ENCODE measurements at regions not wholly inside any gene's neighbourhood (a gene's known extent, or its start where the extent isn't known, plus 50 kb on each side); places are given as distances from the start of the nearest gene placed in this dataset.

GRCh38 chr13:52975161-52975560, 53.5 kb upstream of the OLFM4 start:
- CTCF ChIA-PET: interaction anchor here (0.5 to 1.7 kb wide), 4 partner anchors 123 to 933 kb away, joined by 3 to 13 read pairs (median 3); no protein-coding TSS in a partner anchor

GRCh38 chr13:52974711-52975110, 53.9 kb upstream of the OLFM4 start:
- H3K27me3 ChIP-seq (ENCODE audit: insufficient read depth): no peaks in the 10 kb centered on the region
- POLR2A ChIA-PET: no interaction called here
- H3K9me3 ChIP-seq: no peaks in the 10 kb centered on the region
- no peak overlapping the region for H2AFZ ChIP-seq (ENCODE audit: low read depth)
- H3K9me2 ChIP-seq: no peaks in the 10 kb centered on the region
- no peaks in the 10 kb centered on the region for H3K4me1 ChIP-seq (ENCODE audit: control insufficient read depth in 1 of 2, insufficient read depth in 2 of 2, low read depth in 1 of 2, low read length in 1 of 2)
- no peaks in the 10 kb centered on the region for H3K36me3 ChIP-seq (replicated peaks in 1 of 2; ENCODE audit: control insufficient read depth in 1 of 2, insufficient read depth in 2 of 2, low read length in 1 of 2)
- no peak overlapping the region for H3K27ac ChIP-seq (ENCODE audit: low read depth in 2 of 2, low read length in 1 of 2)
- no peaks in the 10 kb centered on the region for H4K20me1 ChIP-seq (ENCODE audit: insufficient read depth)
- H3K79me2 ChIP-seq (ENCODE audit: insufficient read depth): no peaks in the 10 kb centered on the region
- no peak for DNase-seq
- H3K4me2 ChIP-seq: no peak overlapping the region
- no peak overlapping the region for H3K4me3 ChIP-seq (ENCODE audit: low read depth in 2 of 2, low read length in 1 of 2)
- no peaks in the 10 kb centered on the region for H3F3A ChIP-seq (replicated peaks; ENCODE audit: insufficient read depth)
- WGBS (ENCODE audit: low lambda C conversion rate): 60% methylated on average over 1 of the region's 4 CpGs
- CTCF ChIA-PET: interaction anchor here (1.0 to 1.7 kb wide), 3 partner anchors 122 to 177 kb away, joined by 3 to 13 read pairs (median 3); no protein-coding TSS in a partner anchor
- H3K9ac ChIP-seq: no peak overlapping the region
- TF ChIP-seq IRF3 (IDR thresholded peaks at IDR 0.05; ENCODE audit: low read depth, low read length) (no peak), NRF1 (IDR thresholded peaks at IDR 0.05; ENCODE audit: low read depth, low read length) (no peak), FOSL2 (IDR thresholded peaks at IDR 0.05; ENCODE audit: borderline replicate concordance, low read depth) (no peak), EZH2phosphoT487 (IDR thresholded peaks at IDR 0.05; ENCODE audit: borderline replicate concordance, low read depth) (no peak), USF1 (IDR thresholded peaks at IDR 0.05; ENCODE audit: borderline replicate concordance, low read depth) (no peak), RAD21 (IDR thresholded peaks at IDR 0.05; ENCODE audit: low read length) (no peak), SMC3 (IDR thresholded peaks at IDR 0.05; ENCODE audit: low read depth, low read length) (no peak), PBX3 (IDR thresholded peaks at IDR 0.05) (no peak), YY1 (IDR thresholded peaks at IDR 0.05; ENCODE audit: low read depth) (no peak), FOXJ3 (CRISPR knock-in tag; IDR thresholded peaks at IDR 0.05) (no peak), GATA2 (CRISPR knock-in tag; IDR thresholded peaks at IDR 0.05) (no peak), CHD2 (IDR thresholded peaks at IDR 0.05; ENCODE audit: low read length, partially characterized antibody) (no peak), GABPA (IDR thresholded peaks at IDR 0.05; ENCODE audit: low read depth) (no peak), TCF12 (IDR thresholded peaks at IDR 0.05) (no peak), FOXM1 (IDR thresholded peaks at IDR 0.05; ENCODE audit: low read depth) (no peak), ELF1 (IDR thresholded peaks at IDR 0.05) (no peak), JUND (IDR thresholded peaks at IDR 0.05) (no peak), MAX (IDR thresholded peaks at IDR 0.05; ENCODE audit: low read depth) (no peak), RXRA (IDR thresholded peaks at IDR 0.05; ENCODE audit: borderline replicate concordance, low read depth) (no peak)

More at GRCh38 chr13:52975161-52975560, 53.5 kb upstream of the OLFM4 start:
- H3K4me1 ChIP-seq (ENCODE audit: control insufficient read depth in 1 of 2, insufficient read depth in 2 of 2, low read depth in 1 of 2, low read length in 1 of 2): no peaks in the 10 kb centered on the region
- 60% methylated on average over 9 of the region's 9 CpGs for WGBS (ENCODE audit: low lambda C conversion rate)
- no peaks in the 10 kb centered on the region for H4K20me1 ChIP-seq (ENCODE audit: insufficient read depth)
- H3K27ac ChIP-seq (ENCODE audit: low read depth in 2 of 2, low read length in 1 of 2): no peak overlapping the region
- H2AFZ ChIP-seq (ENCODE audit: low read depth): no peak overlapping the region
- POLR2A ChIA-PET: no interaction called here
- DNase-seq: no peak
- no peak overlapping the region for H3K4me2 ChIP-seq
- H3K36me3 ChIP-seq (replicated peaks in 1 of 2; ENCODE audit: control insufficient read depth in 1 of 2, insufficient read depth in 2 of 2, low read length in 1 of 2): no peaks in the 10 kb centered on the region
- H3K4me3 ChIP-seq (ENCODE audit: low read depth in 2 of 2, low read length in 1 of 2): no peak overlapping the region
- H3K9me2 ChIP-seq: no peaks in the 10 kb centered on the region
- H3F3A ChIP-seq (replicated peaks; ENCODE audit: insufficient read depth): peaks cover 2% of the 10 kb centered on the region
- no peaks in the 10 kb centered on the region for H3K9me3 ChIP-seq
- H3K9ac ChIP-seq: no peak overlapping the region
- TF ChIP-seq PBX3 (IDR thresholded peaks at IDR 0.05) (no peak), USF2 (IDR thresholded peaks at IDR 0.05; ENCODE audit: borderline replicate concordance, low read depth, low read length) (no peak), RAD21 (IDR thresholded peaks at IDR 0.05; ENCODE audit: low read length) (no peak), GABPA (IDR thresholded peaks at IDR 0.05; ENCODE audit: low read depth) (no peak)
- H3K79me2 ChIP-seq (ENCODE audit: insufficient read depth): no peaks in the 10 kb centered on the region
- no peaks in the 10 kb centered on the region for H3K27me3 ChIP-seq (ENCODE audit: insufficient read depth)
